ENCODE measurements at regions not wholly inside any gene's neighbourhood (a gene's known extent, or its start where the extent isn't known, plus 50 kb on each side); places are given as distances from the start of the nearest gene placed in this dataset.
"Not testable (repeated sequence)": the region's sequence is repeated elsewhere in the genome, so short reads cannot be mapped to it uniquely, and the experiment has no call there.

DNA sequence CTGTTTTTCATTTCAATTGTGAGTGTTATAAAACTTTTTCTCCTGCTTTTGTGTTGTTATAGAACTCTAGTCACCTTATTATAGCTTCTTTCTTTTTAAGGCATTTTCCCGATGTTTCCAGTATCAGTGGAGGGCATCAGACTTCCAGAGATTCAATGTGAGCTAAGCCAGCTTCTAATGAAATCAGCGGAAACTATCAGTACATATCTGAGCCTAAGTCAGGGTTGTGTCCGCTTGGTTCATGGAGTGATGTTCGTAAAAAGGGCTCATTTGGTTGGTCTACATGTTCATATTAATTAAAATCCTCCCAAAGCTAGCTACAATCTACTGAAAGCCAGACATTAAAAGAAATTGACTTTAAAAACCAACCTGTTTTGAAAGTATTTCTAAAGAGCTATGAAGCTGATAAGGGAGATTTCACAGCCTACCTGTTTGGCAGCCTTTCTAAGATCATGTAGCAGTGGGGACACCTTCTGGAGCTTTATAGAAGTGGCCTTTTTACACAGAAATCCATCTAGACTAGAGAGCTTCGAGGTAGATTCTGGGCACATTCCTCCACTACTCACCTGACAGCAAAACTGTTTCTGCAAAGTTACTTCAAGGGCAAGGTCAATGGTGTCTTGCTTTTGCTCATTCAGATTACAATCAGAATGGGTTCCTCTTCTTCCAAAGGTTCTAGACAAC is 227.1 kb upstream of the NBPF12 start:
- DNase-seq = peak; percentile 4

DNA sequence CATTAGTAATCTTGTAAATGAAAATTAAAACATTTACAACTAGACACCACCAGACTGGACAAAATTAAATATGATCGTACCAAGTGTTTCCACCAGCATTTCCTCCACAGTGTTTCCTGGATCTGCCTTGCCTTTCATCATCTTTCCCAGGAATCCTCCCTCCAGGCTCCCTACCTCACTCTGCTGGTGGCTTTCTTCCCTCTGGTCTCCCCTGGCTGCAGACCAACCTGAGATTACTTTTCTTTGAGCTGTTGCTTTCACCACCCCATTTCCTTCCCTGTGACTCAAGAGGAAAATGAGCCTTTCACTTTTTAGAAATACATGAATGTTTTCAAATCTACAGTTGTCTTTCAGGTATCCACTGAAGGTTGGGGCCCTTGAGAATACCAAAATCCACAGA is 228.8 kb upstream of the NBPF12 start:
- DNase-seq = not testable (repeated sequence)

DNA sequence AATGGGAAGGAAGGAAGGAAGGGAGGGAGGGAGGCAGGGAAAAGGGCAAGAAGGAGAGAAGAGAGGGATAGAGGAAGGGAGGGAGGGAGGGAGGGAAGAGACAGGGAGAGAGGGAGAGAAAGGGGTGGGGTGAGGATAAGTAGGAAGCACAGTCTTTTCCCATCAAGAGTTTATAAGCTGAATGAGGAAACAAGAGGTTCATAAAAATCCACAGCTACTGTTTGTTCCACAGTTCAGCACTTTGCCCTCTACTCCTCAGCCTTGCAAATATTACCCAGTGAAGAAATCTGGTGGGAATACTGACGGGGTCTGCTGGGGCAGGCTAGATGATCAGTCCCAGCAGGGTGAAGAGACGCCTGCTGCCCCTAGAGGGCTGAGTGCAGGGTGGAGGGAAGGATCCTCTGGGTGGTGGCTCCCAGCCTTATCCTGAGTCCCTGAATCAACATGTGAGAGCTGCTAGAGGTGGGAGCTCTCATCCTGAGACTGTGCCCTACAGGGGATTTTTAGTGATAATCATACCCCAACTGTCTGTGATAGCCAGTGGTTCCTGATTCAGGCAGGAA is 233.9 kb upstream of the NBPF12 start:
- DNase-seq = not testable (repeated sequence)

DNA sequence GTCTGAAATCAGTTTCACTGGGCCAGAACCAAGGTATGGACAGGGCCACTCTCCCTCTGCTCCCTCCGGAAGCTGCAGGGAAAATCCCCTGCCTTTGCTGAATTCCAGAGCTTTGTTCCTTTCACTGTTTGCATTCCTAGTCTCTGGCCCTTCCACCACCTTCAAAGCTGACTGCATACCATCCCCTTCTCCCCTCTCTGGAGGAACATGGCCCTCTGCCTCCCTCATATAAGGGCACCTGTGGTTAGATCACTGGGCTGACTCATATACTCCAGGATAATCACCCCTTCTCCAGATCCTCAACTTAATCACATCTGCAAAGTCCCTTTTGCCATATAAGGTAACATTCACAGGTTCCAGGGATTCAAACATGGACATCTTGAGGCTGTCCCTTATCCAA is 236.8 kb upstream of the NBPF12 start:
- DNase-seq = not testable (repeated sequence)

DNA sequence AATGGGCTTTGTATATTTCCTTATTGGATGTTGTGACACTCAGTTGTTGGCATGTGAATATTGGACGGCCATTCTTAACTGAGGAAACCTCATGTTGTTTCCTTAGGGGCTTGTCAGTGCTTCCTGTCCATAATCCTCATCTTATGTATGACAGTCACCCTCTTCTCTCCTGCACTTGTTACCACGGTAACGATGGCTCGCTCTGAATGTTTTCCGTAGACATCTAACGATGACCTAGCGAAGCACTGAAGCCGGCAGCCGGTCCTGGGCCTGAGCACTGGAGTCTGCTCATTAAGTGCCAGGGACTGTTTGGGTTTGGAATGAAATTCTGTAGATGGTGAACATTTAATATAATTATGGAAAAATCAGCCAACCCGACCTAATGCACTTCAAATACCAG is 242.7 kb upstream of the NBPF12 start:
- not testable (repeated sequence) for DNase-seq

DNA sequence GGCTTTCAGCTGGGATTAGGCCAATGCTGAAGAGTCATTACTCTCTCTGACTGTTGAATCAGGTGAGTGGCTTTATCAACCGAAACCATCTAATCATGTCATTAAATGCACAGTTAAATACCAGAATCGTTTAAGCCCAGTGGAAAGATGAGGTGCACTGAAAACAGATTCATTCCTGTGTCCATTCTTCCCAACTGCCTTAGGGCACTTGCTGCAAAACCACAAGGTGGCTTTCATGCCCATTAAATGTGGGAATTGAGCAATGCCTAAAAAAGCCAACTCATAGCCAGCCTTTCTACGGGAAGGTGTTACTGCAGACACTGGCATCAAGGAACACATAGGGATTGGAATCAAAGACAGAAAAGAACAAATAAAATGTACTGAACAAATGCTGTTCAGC is 246.3 kb upstream of the NBPF12 start:
- DNase-seq = not testable (repeated sequence)

DNA sequence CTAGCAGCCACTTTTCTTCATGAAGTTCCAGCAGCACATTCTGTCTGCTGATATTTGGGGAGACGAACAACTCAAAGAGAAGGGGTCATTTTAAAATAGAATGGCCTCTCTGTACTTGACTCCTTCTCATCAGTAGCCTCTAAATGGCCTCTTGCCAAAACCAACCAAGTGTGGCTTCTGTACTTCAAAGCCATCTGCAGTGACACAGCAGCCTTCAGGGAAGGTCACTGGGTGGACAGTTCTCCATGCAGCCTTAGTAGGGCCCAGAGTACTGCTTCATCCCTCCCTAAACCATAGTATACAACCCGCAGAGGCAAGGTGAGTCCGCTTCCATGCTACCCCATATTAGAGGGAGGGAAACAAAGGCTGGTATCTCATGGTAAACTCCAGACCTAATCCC is 249.2 kb upstream of the NBPF12 start:
- DNase-seq = not testable (repeated sequence)

DNA sequence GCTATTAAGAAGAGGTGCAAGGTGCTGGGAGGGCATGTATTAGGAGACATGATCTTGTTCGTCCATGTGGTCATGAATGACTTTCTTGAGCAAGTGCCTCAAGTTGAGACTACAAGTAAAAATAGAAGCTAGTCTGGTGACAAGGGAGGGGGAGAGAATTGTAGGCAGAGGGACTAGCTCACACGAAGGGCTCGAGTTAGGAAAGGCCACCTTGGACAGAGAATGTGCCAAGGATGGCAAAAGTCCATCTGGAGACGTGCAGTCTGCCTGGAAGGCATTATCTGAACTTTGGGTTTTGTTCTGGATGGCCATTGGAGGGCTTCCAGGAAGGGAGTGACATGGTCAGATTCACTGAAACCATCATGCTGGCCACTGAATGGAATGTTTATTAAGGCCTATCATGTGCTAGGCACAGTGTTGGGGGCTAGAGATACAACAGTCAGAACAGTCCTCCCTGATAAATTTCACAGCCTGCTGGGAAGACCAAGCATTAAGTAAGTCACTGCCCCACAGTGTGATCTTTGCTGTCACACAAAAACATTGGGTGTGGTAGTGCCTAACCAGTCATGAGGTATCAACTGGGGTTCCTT is 251.3 kb upstream of the NBPF12 start:
- not testable (repeated sequence) for DNase-seq

DNA sequence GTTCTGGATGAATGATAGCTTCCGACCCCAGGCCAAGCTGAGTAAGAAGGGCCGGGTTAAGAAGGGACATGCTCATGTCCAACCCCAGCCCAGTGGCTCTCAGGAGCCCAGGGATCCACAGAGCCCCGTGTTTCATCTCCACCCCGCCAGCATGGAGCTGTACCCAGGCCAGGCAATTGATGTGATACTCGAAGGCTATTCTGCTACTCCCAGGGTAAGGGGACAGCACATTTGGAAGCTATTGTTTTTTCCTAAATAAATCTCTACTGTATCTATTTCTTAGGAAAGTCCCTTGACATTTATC is 255.0 kb upstream of the NBPF12 start:
- DNase-seq = not testable (repeated sequence)

DNA sequence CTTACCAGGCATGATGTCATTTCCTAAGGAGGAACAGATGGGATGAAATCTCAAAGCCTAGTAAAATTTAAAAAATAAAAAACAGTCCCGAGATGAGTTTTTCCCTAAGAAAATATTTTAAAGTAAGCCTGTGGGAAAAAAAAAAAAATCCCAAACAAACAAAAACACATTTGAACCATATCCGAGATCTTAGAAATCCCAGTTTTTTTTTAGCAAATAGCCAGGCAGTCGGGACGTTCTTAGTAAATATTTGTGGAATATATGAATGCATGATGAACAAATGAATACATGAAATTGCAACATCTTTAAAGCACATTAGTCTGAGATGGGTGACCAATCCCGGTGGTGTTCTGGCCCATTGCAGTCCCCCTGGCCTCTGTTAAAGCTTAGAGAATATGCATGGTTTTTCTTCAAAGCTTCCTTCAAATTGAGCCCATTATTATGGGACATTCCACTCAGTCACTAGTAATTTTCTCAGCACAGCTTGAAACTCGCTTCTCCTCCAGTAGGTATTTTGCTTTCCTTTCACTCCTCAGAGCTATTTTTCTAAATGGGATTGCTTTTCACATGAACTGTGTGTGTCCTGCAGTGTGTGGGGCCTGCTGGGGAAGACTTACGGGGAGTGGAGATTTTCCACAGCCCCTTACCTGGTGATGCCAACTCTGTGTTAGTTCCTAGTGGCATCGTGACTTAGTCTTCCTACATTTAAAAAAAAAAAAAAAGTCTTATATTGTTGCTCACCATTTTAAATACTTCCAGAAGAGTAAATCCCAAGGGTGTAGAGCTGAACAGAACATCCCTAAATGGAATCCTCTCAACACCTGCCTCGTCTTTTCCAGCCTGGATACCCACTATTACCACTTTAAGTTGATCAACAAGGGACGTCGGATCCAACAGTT is 255.6 kb upstream of the NBPF12 start:
- DNase-seq = not testable (repeated sequence)

DNA sequence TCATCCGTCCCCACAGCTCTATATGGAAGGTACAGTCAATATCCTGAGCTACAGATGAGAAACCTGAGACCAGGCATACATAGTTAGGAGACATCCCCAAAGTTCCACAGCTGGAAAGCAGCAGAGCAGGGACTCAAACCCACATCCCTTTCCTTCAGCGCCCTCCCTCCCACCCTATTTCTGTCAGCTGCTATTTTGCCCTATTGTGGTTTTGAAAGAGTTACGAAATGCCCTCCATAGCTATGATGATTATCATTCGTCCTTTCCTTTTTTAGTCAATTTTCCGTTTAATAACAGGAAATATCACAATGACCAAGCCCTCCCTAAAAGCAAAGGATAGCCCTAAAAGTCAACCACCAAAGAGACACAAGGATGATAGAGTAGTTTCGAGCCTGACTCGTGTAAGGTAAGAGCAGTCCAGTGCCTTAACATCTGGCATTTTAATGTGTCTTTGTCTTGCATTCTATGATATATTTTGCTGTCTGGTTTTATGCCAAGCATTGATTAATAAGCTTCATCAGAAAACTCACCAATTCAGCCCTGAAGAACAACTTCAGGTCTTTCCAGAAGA is 264.3 kb upstream of the NBPF12 start:
- DNase-seq = not testable (repeated sequence)

DNA sequence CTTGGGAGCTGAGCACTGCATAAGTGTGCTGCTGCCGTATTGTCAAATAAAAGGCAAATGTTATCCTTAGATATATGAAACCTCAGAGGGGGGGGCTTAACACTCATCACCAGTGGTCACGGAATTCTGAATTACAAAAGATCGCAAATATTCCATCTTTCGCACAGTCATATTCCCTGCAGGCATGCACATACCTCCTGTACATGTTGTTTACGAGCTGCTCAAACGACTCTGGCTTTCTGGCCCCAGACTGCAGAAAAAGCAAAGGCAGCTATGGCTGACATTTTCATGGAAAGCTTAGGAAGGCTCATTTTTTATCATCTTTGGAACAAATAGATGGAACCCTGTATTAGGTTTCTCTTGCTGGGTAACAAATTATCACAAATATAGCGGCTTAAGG is 265.5 kb upstream of the NBPF12 start:
- not testable (repeated sequence) for DNase-seq

DNA sequence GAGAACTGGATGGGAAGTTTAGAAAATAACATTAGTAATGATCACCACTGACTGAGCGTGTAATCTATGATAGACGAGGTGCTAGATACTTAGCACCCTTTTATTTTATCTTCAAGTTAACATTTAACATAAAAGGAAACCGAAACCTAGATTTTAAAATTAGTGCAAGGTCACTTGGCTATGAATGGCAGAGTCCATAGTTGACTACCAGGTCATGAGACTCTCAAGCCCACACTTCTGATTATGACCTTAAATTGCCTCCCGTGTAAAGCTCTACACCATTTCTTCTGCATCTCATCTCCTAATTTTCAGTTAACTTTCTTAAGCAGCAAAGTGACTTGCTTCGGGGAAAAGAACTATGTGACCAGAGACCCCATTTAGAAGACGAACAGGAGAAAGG is 266.5 kb upstream of the NBPF12 start:
- not testable (repeated sequence) for DNase-seq

DNA sequence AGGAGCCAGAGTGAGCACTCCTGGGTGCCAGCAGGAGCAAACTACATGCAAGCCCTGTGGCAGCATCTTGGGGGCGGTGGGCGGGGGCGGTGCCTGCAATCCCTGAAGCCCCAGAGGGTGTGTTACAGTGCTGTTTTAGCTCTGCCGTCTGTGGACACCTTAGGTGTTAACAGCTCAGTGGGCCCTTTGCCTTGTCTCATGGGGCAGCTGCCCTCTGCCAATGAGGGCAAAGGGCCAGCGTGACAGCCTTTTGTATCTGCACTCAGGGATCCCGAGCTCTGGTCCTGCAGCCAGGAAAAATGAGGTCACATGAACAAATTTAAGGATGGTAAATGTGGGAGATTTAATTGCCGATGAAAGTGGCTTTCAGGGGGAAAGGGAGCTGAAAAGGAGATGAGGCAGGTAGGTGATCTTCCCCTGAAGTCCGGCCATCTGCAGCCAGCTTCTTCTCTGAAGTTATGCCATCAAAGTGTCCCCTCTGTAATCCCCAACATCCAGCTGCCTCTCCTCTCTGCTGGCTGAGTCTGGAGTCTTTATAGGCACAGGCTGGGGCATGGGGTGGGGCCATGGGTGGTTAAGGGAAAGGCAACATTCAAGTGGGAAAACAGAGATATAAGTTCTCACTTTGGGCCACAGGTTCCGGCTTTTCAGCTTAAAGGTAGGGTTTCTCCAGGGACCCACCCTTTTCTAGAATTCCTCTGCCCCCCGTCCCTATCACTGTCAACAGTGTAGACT is 267.1 kb upstream of the NBPF12 start:
- not testable (repeated sequence) for DNase-seq

DNA sequence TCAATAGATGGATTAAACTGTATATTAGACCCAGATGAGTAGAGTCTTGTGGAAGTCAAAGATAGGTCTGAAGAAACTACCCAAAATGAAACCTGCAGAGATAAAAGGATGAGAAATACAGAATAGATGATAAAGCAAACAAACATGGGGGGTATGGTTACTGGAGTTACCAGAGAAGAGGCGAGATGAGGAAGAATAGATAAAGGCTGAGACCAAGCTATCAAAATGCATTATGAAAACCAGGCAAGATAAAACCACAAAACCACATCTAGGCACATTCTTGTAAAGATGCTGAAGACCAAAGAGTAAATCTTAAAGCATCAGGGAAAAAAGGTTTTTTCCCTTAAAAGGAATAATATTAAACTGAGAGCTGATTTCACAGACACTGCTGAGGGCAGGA is 271.8 kb upstream of the NBPF12 start:
- not testable (repeated sequence) for DNase-seq

DNA sequence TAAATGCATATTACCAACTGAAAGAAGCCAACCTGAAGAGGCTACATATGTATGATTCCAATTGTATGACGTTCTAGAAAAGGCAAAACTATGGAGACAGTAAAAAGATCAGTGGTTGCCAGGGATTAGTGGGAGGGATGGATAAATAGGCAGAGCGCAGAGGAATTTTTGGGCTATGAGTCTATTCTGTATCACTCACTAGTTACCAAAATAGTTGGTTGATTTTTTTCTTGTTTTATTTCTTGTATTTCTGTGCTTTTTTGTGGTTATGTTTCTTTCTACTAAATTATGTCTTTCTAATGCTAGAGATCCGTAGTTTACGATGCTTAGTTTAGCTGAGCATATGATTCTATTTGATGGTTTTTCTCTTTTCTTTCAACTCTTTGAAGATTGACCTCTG is 277.9 kb upstream of the NBPF12 start:
- DNase-seq = not testable (repeated sequence)

DNA sequence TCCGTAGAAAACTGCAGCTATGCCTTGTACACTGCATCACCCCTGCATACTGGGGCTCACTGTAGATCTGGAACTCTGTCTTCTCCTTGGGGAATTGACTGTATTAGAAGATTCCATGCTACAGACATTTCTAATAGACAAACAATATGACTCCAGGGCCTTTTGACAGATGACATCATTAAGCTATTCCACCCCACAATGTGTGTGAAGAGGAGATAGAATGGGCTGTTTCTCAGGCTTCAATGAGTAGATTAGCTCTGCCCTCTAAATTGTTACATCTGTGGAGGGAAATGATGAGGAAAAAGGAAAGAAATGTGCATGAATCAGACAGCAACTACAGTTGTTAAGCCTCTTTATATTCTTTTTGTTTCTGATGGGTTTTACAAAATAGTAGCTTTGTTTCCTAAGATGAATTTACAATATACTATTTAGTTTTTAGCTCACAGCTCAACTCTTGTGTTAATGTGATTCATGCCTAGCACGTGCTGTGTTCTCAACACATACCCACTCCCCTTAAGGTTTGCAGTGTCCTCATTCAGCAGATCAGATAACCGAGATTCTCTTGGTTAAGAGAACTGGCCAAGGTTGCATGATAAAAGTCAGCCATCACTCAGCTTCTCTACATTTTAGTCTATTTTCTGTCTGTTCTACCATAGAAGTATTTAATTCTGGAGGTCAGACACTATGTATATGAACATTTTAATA is 281.6 kb upstream of the NBPF12 start:
- not testable (repeated sequence) for DNase-seq

DNA sequence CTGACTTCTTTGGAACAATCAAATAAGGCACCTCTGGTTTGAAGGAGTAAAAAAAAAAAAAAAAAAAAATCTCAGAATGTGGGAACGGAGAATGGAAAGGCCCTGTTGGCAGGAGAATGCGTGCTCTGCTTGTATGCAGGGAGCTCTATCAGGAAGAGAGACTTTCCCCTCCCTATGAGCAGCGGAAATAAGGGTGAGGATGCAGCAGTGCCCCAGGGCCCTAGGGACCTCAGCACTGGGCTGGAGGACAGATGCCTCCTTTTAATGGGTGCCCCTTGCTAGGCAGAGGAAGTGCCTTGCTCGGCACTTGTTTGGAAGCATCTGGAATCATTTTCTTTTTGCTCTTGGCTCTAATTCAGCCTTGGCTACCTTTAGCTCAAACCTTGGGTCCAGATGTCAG is 283.4 kb upstream of the NBPF12 start:
- DNase-seq = not testable (repeated sequence)

DNA sequence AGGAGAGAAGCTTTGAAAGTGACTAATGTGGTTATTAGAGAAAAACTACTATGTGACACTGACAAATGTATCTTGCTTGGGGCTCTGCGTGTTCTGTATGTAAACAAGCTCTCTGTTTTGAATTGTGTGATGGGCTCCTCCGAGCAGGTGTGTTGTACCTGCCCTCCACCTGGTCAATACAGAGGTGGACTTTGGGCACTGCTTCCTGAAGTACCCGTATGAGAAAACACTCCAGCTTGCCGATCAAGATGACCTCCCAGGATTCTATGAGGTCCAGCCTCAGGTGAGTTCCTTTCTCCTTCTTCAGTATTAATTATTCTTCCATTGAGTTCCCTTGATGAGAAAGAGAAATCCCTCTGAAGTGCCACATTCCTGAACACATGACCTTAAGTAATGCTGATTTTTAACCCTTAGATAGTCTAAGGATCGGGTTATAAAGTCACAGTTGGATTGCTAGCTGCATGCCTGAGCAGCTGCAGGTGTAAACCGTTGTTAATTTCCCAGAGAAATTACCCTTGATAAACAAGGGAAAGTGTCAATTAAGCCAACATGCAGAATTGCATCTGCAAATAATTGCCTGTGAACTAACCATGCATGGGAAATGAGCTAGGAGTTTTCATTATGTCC is 292.0 kb upstream of the NBPF12 start:
- not testable (repeated sequence) for DNase-seq

DNA sequence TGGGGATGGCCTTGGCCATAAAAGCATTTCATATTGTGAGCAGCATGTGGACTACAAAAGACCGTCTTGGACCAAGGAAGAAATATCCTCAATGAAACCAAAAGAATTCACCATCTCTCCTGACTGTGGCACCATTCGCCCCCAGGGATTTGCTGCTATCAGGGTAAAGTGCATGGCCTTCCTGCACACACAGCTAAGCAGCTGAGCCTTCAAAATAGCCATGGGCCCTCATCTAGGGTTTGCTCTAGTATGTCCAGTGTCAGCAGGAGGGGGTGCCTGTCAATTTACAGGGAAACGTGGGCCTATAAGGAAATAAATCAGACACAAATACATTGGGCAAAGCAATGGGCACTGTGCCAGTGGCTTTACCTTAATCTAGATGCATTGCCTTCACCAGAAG is 296.6 kb upstream of the NBPF12 start:
- DNase-seq = not testable (repeated sequence)

DNA sequence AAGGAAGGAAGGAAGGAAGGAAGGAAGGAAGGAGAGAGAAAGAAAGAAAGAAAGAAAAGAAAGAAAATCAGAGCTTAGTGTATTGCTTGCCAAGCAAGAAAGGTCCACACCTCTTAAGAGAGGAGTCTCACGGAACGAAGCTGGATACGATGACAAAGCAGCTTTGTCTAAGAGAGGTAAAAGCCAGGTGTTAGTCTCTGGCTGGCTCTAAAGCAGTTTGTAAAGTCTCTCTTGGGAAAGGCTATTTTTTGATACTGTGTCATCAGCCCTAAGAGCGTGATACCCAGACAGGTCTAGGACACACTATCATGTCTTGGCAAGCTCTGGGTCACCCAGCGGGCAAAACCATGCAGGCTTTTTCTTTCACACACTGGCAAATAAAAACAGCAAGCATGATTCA is 297.5 kb upstream of the NBPF12 start:
- not testable (repeated sequence) for DNase-seq
